SKM-1 treated with dmso at 0.1 percent for 144 hours (cell line): ENCODE measurements at regions not wholly inside any gene's neighbourhood (a gene's known extent, or its start where the extent isn't known, plus 50 kb on each side); places are given as distances from the start of the nearest gene placed in this dataset.
A peak's percentile ranks its signal among the peaks of the same experiment; 100 is the strongest.
"Not testable (repeated sequence)": the region's sequence is repeated elsewhere in the genome, so short reads cannot be mapped to it uniquely, and the experiment has no call there.

Source experiments
- DNase-seq: peaks from one replicate; lab custom pipeline; 2025; ENCODE audit not compliant: unreplicated experiment; lab: John Stamatoyannopoulos, UW

- DNase-seq, result no peak
Measured at GRCh38 chr3:144777906-144778305, 806.3 kb downstream of the DIPK2A start.

GRCh38 chr3:144791034-144791433 lies 819.4 kb downstream of the DIPK2A start:
- no peak for DNase-seq

- DNase-seq, result no peak
Measured at GRCh38 chr3:144801890-144802289, 830.3 kb downstream of the DIPK2A start.

- DNase-seq, result peak; percentile 81
Measured at GRCh38 chr3:144809380-144809779, 837.8 kb downstream of the DIPK2A start.

GRCh38 chr3:144810160-144810559 lies 838.5 kb downstream of the DIPK2A start:
- peak; percentile 11 for DNase-seq

- no peak for DNase-seq
Measured at GRCh38 chr3:144815655-144816054, 844.0 kb downstream of the DIPK2A start.

GRCh38 chr3:144816323-144816722 lies 844.7 kb downstream of the DIPK2A start:
- no peak for DNase-seq

- no peak for DNase-seq
Measured at GRCh38 chr3:144818973-144819372, 847.4 kb downstream of the DIPK2A start.

GRCh38 chr3:144820232-144820631 lies 848.6 kb downstream of the DIPK2A start:
- DNase-seq, result not testable (repeated sequence)

GRCh38 chr3:144820726-144821125 lies 849.1 kb downstream of the DIPK2A start:
- DNase-seq, result no peak

- peak; percentile 20 for DNase-seq
Measured at GRCh38 chr3:144821583-144821982, 850.0 kb downstream of the DIPK2A start.

GRCh38 chr3:144822671-144823070 lies 851.0 kb downstream of the DIPK2A start:
- DNase-seq, result no peak

- no peak for DNase-seq
Measured at GRCh38 chr3:144831955-144832716, 860.5 kb downstream of the DIPK2A start.

GRCh38 chr3:144839991-144840390 lies 868.4 kb downstream of the DIPK2A start:
- DNase-seq, result no peak

- DNase-seq, result no peak
Measured at GRCh38 chr3:144840866-144841265, 869.2 kb downstream of the DIPK2A start.

- no peak for DNase-seq
Measured at GRCh38 chr3:144843099-144843498, 871.5 kb downstream of the DIPK2A start.

GRCh38 chr3:144852999-144853398 lies 881.4 kb downstream of the DIPK2A start:
- DNase-seq, result peak; percentile 17

- not testable (repeated sequence) for DNase-seq
Measured at GRCh38 chr3:144854020-144854419, 882.4 kb downstream of the DIPK2A start.

- no peak for DNase-seq
Measured at GRCh38 chr3:144859161-144859560, 887.5 kb downstream of the DIPK2A start.

GRCh38 chr3:144864646-144865045 lies 893.0 kb downstream of the DIPK2A start:
- no peak for DNase-seq

GRCh38 chr3:144865948-144866347 lies 894.3 kb downstream of the DIPK2A start:
- no peak for DNase-seq

- peak; percentile 71 for DNase-seq
Measured at GRCh38 chr3:144866476-144866875, 894.9 kb downstream of the DIPK2A start.

GRCh38 chr3:144868506-144868905 lies 896.9 kb downstream of the DIPK2A start:
- no peak for DNase-seq
